OCI-LY1 (cell line): ENCODE measurements at regions not wholly inside any gene's neighbourhood (a gene's known extent, or its start where the extent isn't known, plus 50 kb on each side); places are given as distances from the start of the nearest gene placed in this dataset.

ENCODE experiments used
- H2AFZ ChIP-seq: fragments of 200-600 bp; sonication (generic), shearing (Covaris generic); 2 replicates; pipeline ENCODE4 v1.6.0; 2014; ENCODE audit warnings: antibody characterized with exemption, mild to moderate bottlenecking, low read length
- H3F3A ChIP-seq: fragments of 200-600 bp; sonication (generic), shearing (Covaris generic); 2 replicates; pipeline ENCODE4 v1.6.0; 2014; ENCODE audit warnings: mild to moderate bottlenecking, antibody characterized with exemption, low read length, moderate library complexity; ENCODE audit not compliant: insufficient read depth
- H3K27ac ChIP-seq: fragments of 200-600 bp; sonication (generic); 2 replicates; pipeline ENCODE4 v1.5.1; 2014; ENCODE audit warnings: low read length, mixed run types, mild to moderate bottlenecking, low read depth; ENCODE audit not compliant: poor library complexity, severe bottlenecking
- H3K27me3 ChIP-seq: fragments of 200-600 bp; sonication (generic); 2 replicates; pipeline ENCODE4 v1.6.0; 2014; ENCODE audit warnings: antibody characterized with exemption, mild to moderate bottlenecking, low read length, moderate library complexity; ENCODE audit not compliant: insufficient read depth
- H3K36me3 ChIP-seq: fragments of 200-600 bp; sonication (generic); 2 replicates; pipeline ENCODE4 v1.6.1; 2014; ENCODE audit warnings: mild to moderate bottlenecking, antibody characterized with exemption, low read length, moderate library complexity, mixed read lengths; ENCODE audit not compliant: insufficient read depth
- H3K4me1 ChIP-seq: fragments of 200-600 bp; sonication (generic); 2 replicates; pipeline ENCODE4 v1.5.1; 2014; ENCODE audit warnings: mild to moderate bottlenecking, low read length, moderate library complexity; ENCODE audit not compliant: insufficient read depth, severe bottlenecking
- H3K4me2 ChIP-seq: fragments of 200-600 bp; sonication (generic), shearing (Covaris generic); 2 replicates; pipeline ENCODE4 v1.6.1; 2014; ENCODE audit warnings: low read length
- H3K4me3 ChIP-seq: fragments of 200-600 bp; sonication (generic); 2 replicates; pipeline ENCODE4 v1.5.1; 2014; ENCODE audit warnings: low read length, low read depth, mild to moderate bottlenecking, mixed read lengths; ENCODE audit not compliant: poor library complexity, severe bottlenecking
- H3K79me2 ChIP-seq: fragments of 200-600 bp; shearing (Covaris generic); 2 replicates; pipeline ENCODE4 v1.6.1; 2016; ENCODE audit warnings: mixed run types, low read length, mixed read lengths; ENCODE audit not compliant: insufficient read depth
- H3K9ac ChIP-seq: fragments of 200-600 bp; sonication (generic), shearing (Covaris generic); 2 replicates; pipeline ENCODE4 v1.6.1; 2014; ENCODE audit warnings: mild to moderate bottlenecking, low read length, mixed read lengths
- H3K9me2 ChIP-seq: fragments of 200-600 bp; sonication (generic), shearing (Covaris generic); 2 replicates; pipeline ENCODE4 v1.6.1; 2014; ENCODE audit warnings: low read depth, mild to moderate bottlenecking, low read length, mixed read lengths
- H3K9me3 ChIP-seq: fragments of 200-600 bp; shearing (Covaris generic); 2 replicates; pipeline ENCODE4 v1.6.1; 2014; ENCODE audit warnings: low read length, mixed read lengths
- H4K20me1 ChIP-seq: fragments of 200-600 bp; sonication (generic), shearing (Covaris generic); 2 replicates; pipeline ENCODE4 v1.6.0; 2016; ENCODE audit warnings: mild to moderate bottlenecking, low read length; ENCODE audit not compliant: insufficient read depth
- CTCF ChIP-seq: fragments of 200-600 bp; sonication (generic), shearing (Covaris generic); IDR thresholded peaks from 2 replicates; pipeline ENCODE4 v1.5.1; 2017; ENCODE audit warnings: mild to moderate bottlenecking, antibody characterized with exemption, low read length, moderate library complexity, mixed read lengths
- EZH2 ChIP-seq: fragments of 200-600 bp; sonication (generic), shearing (Covaris generic); IDR thresholded peaks from 2 replicates; pipeline ENCODE4 v1.8.0; 2017; ENCODE audit warnings: borderline replicate concordance, mixed run types, mild to moderate bottlenecking, antibody characterized with exemption, low read length, moderate library complexity, mixed read lengths

- no peak for TF ChIP-seq EZH2
- TF ChIP-seq CTCF = no peak
- Histone ChIP-seq H3K27ac (no peak overlapping the region), H3K9ac (no peak overlapping the region), H3K9me3 (no peaks in the 10 kb centered on the region), H3F3A (no peaks in the 10 kb centered on the region), H3K36me3 (no peaks in the 10 kb centered on the region), H3K4me1 (no peaks in the 10 kb centered on the region), H2AFZ (no peak overlapping the region), H3K9me2 (no peaks in the 10 kb centered on the region), H3K79me2 (no peaks in the 10 kb centered on the region), H3K4me2 (no peak overlapping the region), H3K4me3 (no peak overlapping the region), H4K20me1 (no peaks in the 10 kb centered on the region), H3K27me3 (no peaks in the 10 kb centered on the region)
Measured at GRCh38 chr5:36377192-36377591, 75.5 kb upstream of the RANBP3L start.

GRCh38 chr5:36378551-36378950, 76.8 kb upstream of the RANBP3L start:
- H3F3A ChIP-seq = no peaks in the 10 kb centered on the region
- no peaks in the 10 kb centered on the region for H3K9me2 ChIP-seq
- H3K79me2 ChIP-seq = no peaks in the 10 kb centered on the region
- no peak overlapping the region for H3K27ac ChIP-seq
- H3K36me3 ChIP-seq = no peaks in the 10 kb centered on the region
- H3K27me3 ChIP-seq = no peaks in the 10 kb centered on the region
- no peaks in the 10 kb centered on the region for H3K4me1 ChIP-seq
- no peak overlapping the region for H2AFZ ChIP-seq
- no peak overlapping the region for H3K4me2 ChIP-seq
- H3K9ac ChIP-seq = no peak overlapping the region
- no peaks in the 10 kb centered on the region for H3K9me3 ChIP-seq
- H3K4me3 ChIP-seq = no peak overlapping the region
- TF ChIP-seq CTCF (no peak), EZH2 (no peak)
- H4K20me1 ChIP-seq = no peaks in the 10 kb centered on the region

- Histone ChIP-seq H3K4me3 (no peak overlapping the region), H3K4me2 (no peak overlapping the region), H4K20me1 (no peaks in the 10 kb centered on the region), H3K36me3 (no peaks in the 10 kb centered on the region), H3K9me3 (no peaks in the 10 kb centered on the region), H3K27me3 (no peaks in the 10 kb centered on the region), H3K27ac (no peak overlapping the region), H3K9ac (no peak overlapping the region), H3F3A (no peaks in the 10 kb centered on the region), H3K4me1 (no peaks in the 10 kb centered on the region), H3K79me2 (no peaks in the 10 kb centered on the region), H2AFZ (no peak overlapping the region), H3K9me2 (no peaks in the 10 kb centered on the region)
- TF ChIP-seq CTCF (no peak), EZH2 (no peak)
Measured at GRCh38 chr5:36382890-36383289, 81.2 kb upstream of the RANBP3L start.
